Astrocyte (in vitro differentiated cells and primary cell): ENCODE measurements at regions not wholly inside any gene's neighbourhood (a gene's known extent, or its start where the extent isn't known, plus 50 kb on each side); places are given as distances from the start of the nearest gene placed in this dataset.

Experiments
- CTCF ChIP-seq: IDR thresholded peaks from 2 replicates; pipeline ENCODE4 v1.5.1; 2011; ENCODE audit warnings: low read depth, mild to moderate bottlenecking, inconsistent platforms, low read length, moderate library complexity; ENCODE audit not compliant: insufficient read depth
- EZH2 ChIP-seq: IDR thresholded peaks from 2 replicates; pipeline ENCODE4 v1.6.1; 2012; ENCODE audit warnings: mild to moderate bottlenecking, low read length, inconsistent platforms; ENCODE audit not compliant: insufficient read depth

GRCh38 chr4:187172340-187172761 is 448.7 kb upstream of the FAT1 start:
- TF ChIP-seq CTCF (no peak), EZH2 (no peak)
